ENCODE measurements at regions not wholly inside any gene's neighbourhood (a gene's known extent, or its start where the extent isn't known, plus 50 kb on each side); places are given as distances from the start of the nearest gene placed in this dataset.

GRCh38 chr4:66609014-66609413 lies 936.3 kb downstream of the CENPC start:
- Histone ChIP-seq H3K36me3 (no peaks in the 10 kb centered on the region), H3K27ac (no peak overlapping the region), H3K9me3 (no peaks in the 10 kb centered on the region), H3K27me3 (no peaks in the 10 kb centered on the region), H3K4me3 (no peak overlapping the region), H3K4me1 (ENCODE audit: insufficient read depth) (no peaks in the 10 kb centered on the region)
- intact Hi-C loops (cut with DNase I) = no loop called here
- WGBS, 3 donors = 93 to 98% (median 97%) methylated on average over 2 of the region's 2 CpGs
- no peak for TF ChIP-seq POLR2A (IDR thresholded peaks at IDR 0.05)
- TF ChIP-seq EP300 (IDR thresholded peaks at IDR 0.05) = no peak
- no peak for TF ChIP-seq CTCF (IDR thresholded peaks at IDR 0.05)
- no peak for DNase-seq

GRCh38 chr4:66606908-66607307 lies 936.6 kb upstream of the EPHA5 start:
- intact Hi-C loops (cut with DNase I) = no loop called here
- H3K4me3 ChIP-seq = no peak overlapping the region
- H3K36me3 ChIP-seq = no peaks in the 10 kb centered on the region
- TF ChIP-seq CTCF (IDR thresholded peaks at IDR 0.05) (no peak), EP300 (IDR thresholded peaks at IDR 0.05) (no peak), POLR2A (IDR thresholded peaks at IDR 0.05) (no peak)
- DNase-seq = no peak
- no peaks in the 10 kb centered on the region for H3K27me3 ChIP-seq
- H3K4me1 ChIP-seq (ENCODE audit: insufficient read depth) = no peaks in the 10 kb centered on the region
- H3K9me3 ChIP-seq = no peaks in the 10 kb centered on the region
- H3K27ac ChIP-seq = no peak overlapping the region

GRCh38 chr4:66606215-66606614 lies 935.9 kb upstream of the EPHA5 start:
- Histone ChIP-seq H3K4me3 (no peak overlapping the region), H3K9me3 (no peaks in the 10 kb centered on the region), H3K4me1 (ENCODE audit: insufficient read depth) (no peaks in the 10 kb centered on the region), H3K27ac (no peak overlapping the region), H3K27me3 (no peaks in the 10 kb centered on the region), H3K36me3 (no peaks in the 10 kb centered on the region)
- TF ChIP-seq POLR2A (IDR thresholded peaks at IDR 0.05) = no peak
- TF ChIP-seq EP300 (IDR thresholded peaks at IDR 0.05) = no peak
- TF ChIP-seq CTCF (IDR thresholded peaks at IDR 0.05) = no peak
- no peak for DNase-seq
- intact Hi-C loops (cut with DNase I) = no loop called here

GRCh38 chr4:66604192-66604591 lies 933.9 kb upstream of the EPHA5 start:
- DNase-seq = no peak
- H3K27ac ChIP-seq = no peak overlapping the region
- H3K4me3 ChIP-seq = no peak overlapping the region
- no peaks in the 10 kb centered on the region for H3K9me3 ChIP-seq
- no peaks in the 10 kb centered on the region for H3K4me1 ChIP-seq (ENCODE audit: insufficient read depth)
- intact Hi-C loops (cut with DNase I) = no loop called here
- TF ChIP-seq CTCF (IDR thresholded peaks at IDR 0.05) = no peak
- TF ChIP-seq EP300 (IDR thresholded peaks at IDR 0.05) = no peak
- TF ChIP-seq POLR2A (IDR thresholded peaks at IDR 0.05) = no peak
- H3K27me3 ChIP-seq = no peaks in the 10 kb centered on the region
- no peaks in the 10 kb centered on the region for H3K36me3 ChIP-seq

- no peaks in the 10 kb centered on the region for H3K36me3 ChIP-seq
- no peak overlapping the region for H3K27ac ChIP-seq
- H3K27me3 ChIP-seq = no peaks in the 10 kb centered on the region
- no peaks in the 10 kb centered on the region for H3K9me3 ChIP-seq
- intact Hi-C loops (cut with DNase I) = no loop called here
- TF ChIP-seq POLR2A (IDR thresholded peaks at IDR 0.05) (no peak), EP300 (IDR thresholded peaks at IDR 0.05) (no peak), CTCF (IDR thresholded peaks at IDR 0.05) (no peak)
- H3K4me3 ChIP-seq = no peak overlapping the region
- no peak for DNase-seq
- H3K4me1 ChIP-seq (ENCODE audit: insufficient read depth) = no peaks in the 10 kb centered on the region
These were observed 932.3 kb upstream of the EPHA5 start for GRCh38 chr4:66602622-66603021.

All from ovary (tissue), 7 donors.